ENCODE measurements at regions not wholly inside any gene's neighbourhood (a gene's known extent, or its start where the extent isn't known, plus 50 kb on each side); places are given as distances from the start of the nearest gene placed in this dataset.

DNA sequence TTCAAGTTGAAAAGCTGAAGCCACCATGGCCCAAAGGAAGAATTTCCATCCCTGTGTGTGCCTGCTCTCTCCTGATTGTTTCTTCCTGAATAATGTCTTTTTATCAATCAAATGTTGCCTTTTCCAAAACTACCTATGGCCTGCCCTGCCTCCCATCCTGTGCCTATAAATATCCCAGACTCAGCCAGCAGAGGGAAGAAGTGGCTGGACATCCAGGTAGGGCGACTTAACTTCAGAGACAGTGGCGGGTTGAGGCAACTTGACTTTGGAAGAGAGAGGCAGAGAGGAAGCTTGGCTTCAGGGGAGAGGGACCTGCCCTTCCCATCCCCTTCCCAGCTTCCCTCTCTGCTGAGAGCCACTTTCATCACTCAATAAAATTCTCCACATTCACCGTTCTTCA, 133.0 kb downstream of the LCA5 start:
- Histone ChIP-seq H4K91ac (replicated peaks; ENCODE audit: insufficient read length, low read length) (no peak overlapping the region), H2BK15ac (ENCODE audit: low read length) (no peak overlapping the region), H4K5ac (ENCODE audit: insufficient read length, low read depth, low read length) (no peak overlapping the region), H3K27me3 (replicated peaks in 1 of 4; ENCODE audit: control insufficient read depth in 3 of 4, extremely low read depth in 1 of 4, insufficient read depth in 3 of 4, low read length in 3 of 4) (no peaks in the 10 kb centered on the region), H3K23ac (ENCODE audit: insufficient read length) (no peak overlapping the region), H3K14ac (ENCODE audit: insufficient read length) (no peak overlapping the region), H3K9ac (replicated peaks in 1 of 4; ENCODE audit: extremely low read depth in 1 of 4, low read depth in 3 of 4, low read length in 3 of 4) (no peak overlapping the region), H3K79me1 (ENCODE audit: low read depth, low read length) (no peaks in the 10 kb centered on the region), H3K4ac (replicated peaks; ENCODE audit: insufficient read length, low read depth, low read length) (no peak overlapping the region), H3K9me3 (ENCODE audit: insufficient read depth in 2 of 2, low read depth in 1 of 2, low read length in 1 of 2) (0 out of 4 replicates have a peak, but pooled peaks cover 0 to 5% of the 10 kb centered on the region in 2 experiments), H3K79me2 (ENCODE audit: control insufficient read depth in 1 of 2, insufficient read depth in 2 of 2, low read length in 2 of 2) (no peaks in the 10 kb centered on the region), H3K4me1 (replicated peaks in 1 of 4; ENCODE audit: control insufficient read depth in 3 of 4, insufficient read depth in 4 of 4, low read length in 3 of 4) (peaks cover 0 to 4% (median 0%) of the 10 kb centered on the region in 4 experiments; a peak in 4 of 7 replicates), H3K23me2 (ENCODE audit: low read depth, low read length) (no peaks in the 10 kb centered on the region), H2AFZ (ENCODE audit: low read length) (peak overlapping the region; percentile 74; the same call in 1 of the 2 replicates), H2BK20ac (ENCODE audit: low read length) (peak overlapping the region; percentile 36; the same call in 1 of the 2 replicates), H3K18ac (ENCODE audit: extremely low read depth, low read length) (no peak overlapping the region), H3K4me3 (ENCODE audit: extremely low read depth in 1 of 4, insufficient read depth in 2 of 4, low read depth in 3 of 4, low read length in 4 of 4) (no peak overlapping the region), H3K56ac (replicated peaks; ENCODE audit: insufficient read length, low read depth, low read length) (no peak overlapping the region), H2AK5ac (ENCODE audit: low read depth, low read length) (no peak overlapping the region), H4K8ac (ENCODE audit: extremely low read depth, insufficient read depth, low read length) (no peak overlapping the region), H2BK120ac (replicated peaks; ENCODE audit: low read depth, low read length) (no peak overlapping the region), H2BK12ac (ENCODE audit: low read depth, low read length) (no peak overlapping the region), H4K20me1 (replicated peaks in 1 of 2; ENCODE audit: control insufficient read depth in 1 of 2, insufficient read depth in 2 of 2, low read length in 2 of 2) (no peaks in the 10 kb centered on the region), H3K27ac (ENCODE audit: low read depth, low read length) (no peak overlapping the region), H2BK5ac (ENCODE audit: low read depth, low read length) (no peak overlapping the region), H3K4me2 (ENCODE audit: insufficient read depth in 1 of 2, low read depth in 2 of 2, low read length in 2 of 2) (no peak overlapping the region), H3K36me3 (ENCODE audit: control insufficient read depth in 2 of 4, insufficient read depth in 4 of 4, low read length in 3 of 4) (no peaks in the 10 kb centered on the region)
- 43% methylated on average over 3 of the region's 3 CpGs; no CpG with 5 or more reads in 1 of the 2 experiments for WGBS, 2 experiments (ENCODE audit: extremely low coverage in 1 of 2, insufficient coverage in 1 of 2, insufficient read length in 1 of 2, insufficient replicate concordance in 2 of 2, low coverage in 1 of 2, low lambda C conversion rate in 2 of 2, missing lambda C conversion rate in 1 of 2)
- no peak for DNase-seq (ENCODE audit: low read depth in 1 of 2, low spot score in 2 of 2)
- no peak for FAIRE-seq
- ChIA-PET POLR2A (ENCODE audit: partially characterized antibody) (interaction anchor here (1.3 kb wide), 1 partner anchor 10 kb away, joined by 3 read pairs; no protein-coding TSS in a partner anchor), CTCF (ENCODE audit: partially characterized antibody) (interaction anchor here (0.8 to 3.4 kb wide), 17 partner anchors 8 to 464 kb away, joined by 3 to 19 read pairs (median 3); no protein-coding TSS in a partner anchor)
- TF ChIP-seq, protein P1, sequence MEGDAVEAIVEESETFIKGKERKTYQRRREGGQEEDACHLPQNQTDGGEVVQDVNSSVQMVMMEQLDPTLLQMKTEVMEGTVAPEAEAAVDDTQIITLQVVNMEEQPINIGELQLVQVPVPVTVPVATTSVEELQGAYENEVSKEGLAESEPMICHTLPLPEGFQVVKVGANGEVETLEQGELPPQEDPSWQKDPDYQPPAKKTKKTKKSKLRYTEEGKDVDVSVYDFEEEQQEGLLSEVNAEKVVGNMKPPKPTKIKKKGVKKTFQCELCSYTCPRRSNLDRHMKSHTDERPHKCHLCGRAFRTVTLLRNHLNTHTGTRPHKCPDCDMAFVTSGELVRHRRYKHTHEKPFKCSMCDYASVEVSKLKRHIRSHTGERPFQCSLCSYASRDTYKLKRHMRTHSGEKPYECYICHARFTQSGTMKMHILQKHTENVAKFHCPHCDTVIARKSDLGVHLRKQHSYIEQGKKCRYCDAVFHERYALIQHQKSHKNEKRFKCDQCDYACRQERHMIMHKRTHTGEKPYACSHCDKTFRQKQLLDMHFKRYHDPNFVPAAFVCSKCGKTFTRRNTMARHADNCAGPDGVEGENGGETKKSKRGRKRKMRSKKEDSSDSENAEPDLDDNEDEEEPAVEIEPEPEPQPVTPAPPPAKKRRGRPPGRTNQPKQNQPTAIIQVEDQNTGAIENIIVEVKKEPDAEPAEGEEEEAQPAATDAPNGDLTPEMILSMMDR (IDR thresholded peaks at IDR 0.05; ENCODE audit: control extremely low read depth in 1 of 3, insufficient read depth in 1 of 3, low read depth in 1 of 3, low read length in 3 of 3) = peak; percentile 44 to 58 (median 56)
- TF ChIP-seq YY1 (IDR thresholded peaks at IDR 0.05; ENCODE audit: low read depth, low read length) (no peak), RAD21 (IDR thresholded peaks at IDR 0.05 in 1 of 2, conservative IDR thresholded peaks at IDR 0.05 in 1 of 2; ENCODE audit: low read depth in 2 of 2, low read length in 2 of 2) (peak; percentile 59 to 67)
